Left colon (tissue), 2 donors: ENCODE measurements at regions not wholly inside any gene's neighbourhood (a gene's known extent, or its start where the extent isn't known, plus 50 kb on each side); places are given as distances from the start of the nearest gene placed in this dataset.
"Not testable (repeated sequence)": the region's sequence is repeated elsewhere in the genome, so short reads cannot be mapped to it uniquely, and the experiment has no call there.

Source experiments
- ATAC-seq: fragments of 200-7000 bp; cut with Tn5 transposase; one replicate; pipeline ENCODE4 v1.9.1; 2020; ENCODE audit warnings: mild to moderate bottlenecking, moderate library complexity
- DNase-seq, 2 donors: peaks; one replicate each; pipeline ENCODE4 v3.0.0-alpha.2; 2020
- intact Hi-C, 2 donors: fragments of 100-400 bp; cut with DNase I in 1 of 2; cut with micrococcal nuclease in 1 of 2; formaldehyde crosslinking; loops; one replicate each; pipeline versions ENCODE4 v1.11.2 to v1.14.0; 2022; cut with DNase I, micrococcal nuclease
- donor health status: DM: no; HTN: no; CAD: no.
- donor health status: DM: yes; HTN: yes; CAD: no.

- intact Hi-C loops: no loop called here
- DNase-seq (no peak), ATAC-seq (no peak)
These were observed 659.9 kb downstream of the UQCRFS1 start for GRCh38 chr19:28553005-28553404.

- ATAC-seq (no peak), DNase-seq (no peak)
- intact Hi-C loops: no loop called here
These were observed 663.2 kb downstream of the UQCRFS1 start for GRCh38 chr19:28549680-28550277.

- ATAC-seq (no peak), DNase-seq (no peak)
- intact Hi-C loops: no loop called here
These were observed 666.7 kb downstream of the UQCRFS1 start for GRCh38 chr19:28546148-28546685.

GRCh38 chr19:28545397-28545796 is 667.6 kb downstream of the UQCRFS1 start:
- ATAC-seq, intact Hi-C loops, DNase-seq: not testable (repeated sequence)

- DNase-seq (no peak), ATAC-seq (no peak)
- intact Hi-C loops: no loop called here
These were observed 668.3 kb downstream of the UQCRFS1 start for GRCh38 chr19:28544451-28545261.

- DNase-seq (no peak), ATAC-seq (no peak)
- intact Hi-C loops: no loop called here
These were observed 669.6 kb downstream of the UQCRFS1 start for GRCh38 chr19:28543244-28543776.

- intact Hi-C loops: no loop called here
- no peak for DNase-seq
- ATAC-seq: no peak
These were observed 670.3 kb downstream of the UQCRFS1 start for GRCh38 chr19:28542394-28543243.

GRCh38 chr19:28541602-28542393 is 671.2 kb downstream of the UQCRFS1 start:
- intact Hi-C loops: no loop called here
- ATAC-seq: no peak
- no peak for DNase-seq

GRCh38 chr19:28541029-28541428 is 671.9 kb downstream of the UQCRFS1 start:
- intact Hi-C loops: no loop called here
- no peak for ATAC-seq
- DNase-seq: no peak

- ATAC-seq, DNase-seq, intact Hi-C loops: not testable (repeated sequence)
These were observed 672.6 kb downstream of the UQCRFS1 start for GRCh38 chr19:28540385-28540784.

- intact Hi-C loops: no loop called here
- no peak for ATAC-seq
- DNase-seq: no peak
These were observed 673.2 kb downstream of the UQCRFS1 start for GRCh38 chr19:28539759-28540158.

GRCh38 chr19:28538579-28538978 is 674.4 kb downstream of the UQCRFS1 start:
- DNase-seq, ATAC-seq, intact Hi-C loops: not testable (repeated sequence)

GRCh38 chr19:28537896-28538295 is 675.1 kb downstream of the UQCRFS1 start:
- ATAC-seq (no peak), DNase-seq (no peak)
- intact Hi-C loops: no loop called here

GRCh38 chr19:28537079-28537478 is 675.9 kb downstream of the UQCRFS1 start:
- DNase-seq (no peak), ATAC-seq (no peak)
- intact Hi-C loops: no loop called here

GRCh38 chr19:28535352-28535775 is 677.6 kb downstream of the UQCRFS1 start:
- DNase-seq (no peak), ATAC-seq (no peak)
- intact Hi-C loops: no loop called here

GRCh38 chr19:28534766-28535351 is 678.1 kb downstream of the UQCRFS1 start:
- DNase-seq: no peak
- ATAC-seq: no peak
- intact Hi-C loops: no loop called here

GRCh38 chr19:28532765-28533341 is 680.1 kb downstream of the UQCRFS1 start:
- intact Hi-C loops: no loop called here
- ATAC-seq (no peak), DNase-seq (no peak)

GRCh38 chr19:28531979-28532378 is 681.0 kb downstream of the UQCRFS1 start:
- intact Hi-C loops: no loop called here
- DNase-seq: no peak
- ATAC-seq: no peak
